GM20000 (cell line): ENCODE measurements at regions not wholly inside any gene's neighbourhood (a gene's known extent, or its start where the extent isn't known, plus 50 kb on each side); places are given as distances from the start of the nearest gene placed in this dataset.

Source experiments
- DNase-seq: peaks from one replicate; pipeline ENCODE4 v3.0.0; 2012; ENCODE audit warnings: low spot score
- CTCF ChIP-seq: IDR thresholded peaks from 2 replicates; pipeline ENCODE4 v1.5.1; 2012; ENCODE audit warnings: mild to moderate bottlenecking, control low read depth; ENCODE audit errors: extremely low read depth, missing control alignments

GRCh38 chrX:147737690-147738089 lies 174.0 kb upstream of the FMR1 start:
- TF ChIP-seq CTCF: no peak
- DNase-seq: no peak

GRCh38 chrX:147738265-147738664 lies 173.5 kb upstream of the FMR1 start:
- no peak for DNase-seq
- no peak for TF ChIP-seq CTCF

GRCh38 chrX:147739196-147739595 lies 172.5 kb upstream of the FMR1 start:
- no peak for TF ChIP-seq CTCF
- DNase-seq: no peak

- no peak for DNase-seq
- no peak for TF ChIP-seq CTCF
Observed at GRCh38 chrX:147741776-147742175, 169.9 kb upstream of the FMR1 start.

GRCh38 chrX:147749308-147749707 lies 162.4 kb upstream of the FMR1 start:
- no peak for TF ChIP-seq CTCF
- DNase-seq: no peak

- no peak for DNase-seq
- TF ChIP-seq CTCF: no peak
Observed at GRCh38 chrX:147757750-147758149, 154.0 kb upstream of the FMR1 start.

- no peak for TF ChIP-seq CTCF
Observed at GRCh38 chrX:147763131-147763530, 148.6 kb upstream of the FMR1 start.

More at GRCh38 chrX:147763131-147763530, 148.6 kb upstream of the FMR1 start:
- no peak for DNase-seq
